Fibroblast of lung (primary cell): ENCODE measurements at regions not wholly inside any gene's neighbourhood (a gene's known extent, or its start where the extent isn't known, plus 50 kb on each side); places are given as distances from the start of the nearest gene placed in this dataset.

Source experiments
- DNase-seq, 2 donors: peaks; one replicate each; pipeline versions ENCODE4 v3.0.0 to v3.0.0-alpha.2; 2010; ENCODE audit warnings: low read depth in 2 of 2
- H2AFZ ChIP-seq: 2 replicates; pipeline ENCODE4 v1.5.1; 2012; ENCODE audit warnings: low read length, control low read depth, inconsistent platforms
- H3K27ac ChIP-seq: 2 replicates; pipeline ENCODE4 v1.5.1; 2011; ENCODE audit warnings: low read length, control low read depth; ENCODE audit not compliant: insufficient read depth
- H3K27me3 ChIP-seq: 2 replicates; pipeline ENCODE4 v1.5.1; 2011; ENCODE audit warnings: mild to moderate bottlenecking, low read length; ENCODE audit not compliant: control insufficient read depth, insufficient read depth
- H3K36me3 ChIP-seq: 2 replicates; pipeline ENCODE4 v1.5.1; 2011; ENCODE audit warnings: low read length; ENCODE audit not compliant: control insufficient read depth, insufficient read depth
- H3K4me1 ChIP-seq: 2 replicates; pipeline ENCODE4 v1.5.1; 2011; ENCODE audit warnings: low read length; ENCODE audit not compliant: control insufficient read depth, insufficient read depth; ENCODE audit errors: extremely low read depth
- H3K4me2 ChIP-seq: 2 replicates; pipeline ENCODE4 v1.5.1; 2011; ENCODE audit warnings: low read length, control low read depth; ENCODE audit not compliant: insufficient read depth; ENCODE audit errors: extremely low read depth
- H3K4me3 ChIP-seq, 4 experiments: fragments of 200-600 bp in 1 of 4; sonication (generic) in 1 of 4; replicated peaks in 1 of 4; 2 replicates each; pipeline ENCODE4 v1.5.1; 2011 to 2016; ENCODE audit warnings: low read length in 4 of 4, low read depth in 3 of 4, mild to moderate bottlenecking in 3 of 4, control low read depth in 2 of 4, inconsistent platforms in 1 of 4, mixed read lengths in 1 of 4; ENCODE audit not compliant: insufficient read depth in 1 of 4; ENCODE audit errors: control extremely low read depth in 1 of 4
- H3K79me2 ChIP-seq: 2 replicates; pipeline ENCODE4 v1.5.1; 2012; ENCODE audit warnings: mild to moderate bottlenecking, low read length, inconsistent platforms; ENCODE audit not compliant: control insufficient read depth, insufficient read depth
- H3K9ac ChIP-seq: 2 replicates; pipeline ENCODE4 v1.5.1; 2011; ENCODE audit warnings: mild to moderate bottlenecking, low read length, control low read depth; ENCODE audit not compliant: insufficient read depth
- H3K9me3 ChIP-seq: 2 replicates; pipeline ENCODE4 v1.5.1; 2012; ENCODE audit warnings: low read depth, low read length; ENCODE audit not compliant: control insufficient read depth, insufficient read depth
- H4K20me1 ChIP-seq: 2 replicates; pipeline ENCODE4 v1.5.1; 2011; ENCODE audit warnings: low read length; ENCODE audit not compliant: control insufficient read depth, insufficient read depth; ENCODE audit errors: extremely low read depth
- CTCF ChIP-seq, 2 donors: IDR thresholded peaks in 1 of 2; conservative IDR thresholded peaks in 1 of 2; 1 replicate in 1 of 2; 2 replicates in 1 of 2; pipeline ENCODE4 v1.5.1; 2011 to 2012; ENCODE audit warnings: low read length in 2 of 2, control low read depth in 1 of 2, inconsistent platforms in 1 of 2, low read depth in 1 of 2, mild to moderate bottlenecking in 1 of 2
- EZH2 ChIP-seq: IDR thresholded peaks from 2 replicates; pipeline ENCODE4 v1.5.1; 2012; ENCODE audit warnings: low read length, control low read depth, mild to moderate bottlenecking; ENCODE audit errors: missing control alignments

- H3K4me3 ChIP-seq, result no peak overlapping the region
- H4K20me1 ChIP-seq, result no peaks in the 10 kb centered on the region
- DNase-seq, result no peak
- H3K9me3 ChIP-seq, result no peaks in the 10 kb centered on the region
- no peak overlapping the region for H3K9ac ChIP-seq
- no peak overlapping the region for H3K4me2 ChIP-seq
- TF ChIP-seq EZH2 (no peak), CTCF (conservative IDR thresholded peaks at IDR 0.05 in 1 of 2, IDR thresholded peaks at IDR 0.05 in 1 of 2; ENCODE audit: low read depth in 1 of 2, low read length in 2 of 2) (no peak)
- H3K27me3 ChIP-seq, result no peaks in the 10 kb centered on the region
- H3K27ac ChIP-seq, result no peak overlapping the region
- H2AFZ ChIP-seq, result no peak overlapping the region
- H3K79me2 ChIP-seq, result no peaks in the 10 kb centered on the region
- no peaks in the 10 kb centered on the region for H3K4me1 ChIP-seq
- no peaks in the 10 kb centered on the region for H3K36me3 ChIP-seq
Measured at GRCh38 chr6:6494677-6495076, 93.8 kb upstream of the LY86 start.

GRCh38 chr6:6495851-6496250, 92.7 kb upstream of the LY86 start:
- Histone ChIP-seq H3K9ac (no peak overlapping the region), H3K27me3 (no peaks in the 10 kb centered on the region), H4K20me1 (no peaks in the 10 kb centered on the region), H3K36me3 (no peaks in the 10 kb centered on the region), H3K4me2 (no peak overlapping the region), H2AFZ (no peak overlapping the region), H3K4me3 (no peak overlapping the region), H3K9me3 (no peaks in the 10 kb centered on the region), H3K4me1 (no peaks in the 10 kb centered on the region), H3K79me2 (no peaks in the 10 kb centered on the region), H3K27ac (no peak overlapping the region)
- TF ChIP-seq EZH2 (no peak), CTCF (conservative IDR thresholded peaks at IDR 0.05 in 1 of 2, IDR thresholded peaks at IDR 0.05 in 1 of 2; ENCODE audit: low read depth in 1 of 2, low read length in 2 of 2) (no peak)
- no peak for DNase-seq

- H3K27ac ChIP-seq, result no peak overlapping the region
- no peak for DNase-seq
- no peaks in the 10 kb centered on the region for H3K27me3 ChIP-seq
- no peaks in the 10 kb centered on the region for H3K4me1 ChIP-seq
- TF ChIP-seq EZH2 (no peak), CTCF (conservative IDR thresholded peaks at IDR 0.05 in 1 of 2, IDR thresholded peaks at IDR 0.05 in 1 of 2; ENCODE audit: low read depth in 1 of 2, low read length in 2 of 2) (no peak)
- H3K4me2 ChIP-seq, result no peak overlapping the region
- no peaks in the 10 kb centered on the region for H3K9me3 ChIP-seq
- no peaks in the 10 kb centered on the region for H3K79me2 ChIP-seq
- no peak overlapping the region for H3K9ac ChIP-seq
- no peak overlapping the region for H2AFZ ChIP-seq
- no peak overlapping the region for H3K4me3 ChIP-seq
- H4K20me1 ChIP-seq, result no peaks in the 10 kb centered on the region
- H3K36me3 ChIP-seq, result no peaks in the 10 kb centered on the region
Measured at GRCh38 chr6:6497541-6497940, 91.0 kb upstream of the LY86 start.
